GM10266 (cell line): ENCODE measurements at regions not wholly inside any gene's neighbourhood (a gene's known extent, or its start where the extent isn't known, plus 50 kb on each side); places are given as distances from the start of the nearest gene placed in this dataset.
"Not testable (repeated sequence)": the region's sequence is repeated elsewhere in the genome, so short reads cannot be mapped to it uniquely, and the experiment has no call there.

Experiments used
- DNase-seq: peaks from one replicate; pipeline ENCODE4 v3.0.0; 2012; ENCODE audit errors: extremely low spot score
- CTCF ChIP-seq: IDR thresholded peaks from 2 replicates; pipeline ENCODE4 v1.5.1; 2012; ENCODE audit warnings: mild to moderate bottlenecking, low read depth; ENCODE audit not compliant: control insufficient read depth, insufficient read depth; ENCODE audit errors: missing control alignments

GRCh38 chr2:83817511-83817910 is 641.6 kb downstream of the SUCLG1 start:
- TF ChIP-seq CTCF, result peak; percentile 28

GRCh38 chr2:83808878-83809277 is 650.2 kb downstream of the SUCLG1 start:
- no peak for TF ChIP-seq CTCF
- no peak for DNase-seq

More at GRCh38 chr2:83817511-83817910, 641.6 kb downstream of the SUCLG1 start:
- no peak for DNase-seq

- no peak for DNase-seq
- TF ChIP-seq CTCF, result no peak
Observed at GRCh38 chr2:83802604-83803003, 656.5 kb downstream of the SUCLG1 start.

- no peak for TF ChIP-seq CTCF
- DNase-seq, result no peak
Observed at GRCh38 chr2:83795777-83796176, 663.3 kb downstream of the SUCLG1 start.

GRCh38 chr2:83790467-83790866 is 668.6 kb downstream of the SUCLG1 start:
- not testable (repeated sequence) for DNase-seq

- not testable (repeated sequence) for DNase-seq
Observed at GRCh38 chr2:83789674-83790073, 669.4 kb downstream of the SUCLG1 start.

GRCh38 chr2:83788938-83789566 is 670.0 kb downstream of the SUCLG1 start:
- not testable (repeated sequence) for DNase-seq

GRCh38 chr2:83787189-83787588 is 671.9 kb downstream of the SUCLG1 start:
- DNase-seq, result no peak
- TF ChIP-seq CTCF, result no peak

- DNase-seq, result no peak
- TF ChIP-seq CTCF, result no peak
Observed at GRCh38 chr2:83786140-83786539, 672.9 kb downstream of the SUCLG1 start.
